GM19035 (cell line): ENCODE measurements at regions not wholly inside any gene's neighbourhood (a gene's known extent, or its start where the extent isn't known, plus 50 kb on each side); places are given as distances from the start of the nearest gene placed in this dataset.
"Not testable (repeated sequence)": the region's sequence is repeated elsewhere in the genome, so short reads cannot be mapped to it uniquely, and the experiment has no call there.

ENCODE experiments used
- ATAC-seq: cut with Tn5 transposase; IDR thresholded peaks from one replicate; pipeline ENCODE4 v1.9.1; 2021; ENCODE audit not compliant: unreplicated experiment

- ATAC-seq: no peak
Observed at GRCh38 chr13:86569119-86569518, 769.9 kb upstream of the SLITRK6 start.

- no peak for ATAC-seq
Observed at GRCh38 chr13:86569974-86570373, 770.8 kb upstream of the SLITRK6 start.

GRCh38 chr13:86572115-86572514 lies 772.9 kb upstream of the SLITRK6 start:
- ATAC-seq: no peak

- no peak for ATAC-seq
Observed at GRCh38 chr13:86579662-86580061, 780.4 kb upstream of the SLITRK6 start.

- no peak for ATAC-seq
Observed at GRCh38 chr13:86581706-86582105, 782.5 kb upstream of the SLITRK6 start.

- ATAC-seq: no peak
Observed at GRCh38 chr13:86584301-86584700, 785.1 kb upstream of the SLITRK6 start.

- ATAC-seq: no peak
Observed at GRCh38 chr13:86585835-86586234, 786.6 kb upstream of the SLITRK6 start.

- ATAC-seq: no peak
Observed at GRCh38 chr13:86591862-86592261, 792.6 kb upstream of the SLITRK6 start.

- ATAC-seq: no peak
Observed at GRCh38 chr13:86601351-86601750, 802.1 kb upstream of the SLITRK6 start.

- ATAC-seq: no peak
Observed at GRCh38 chr13:86606264-86606663, 807.0 kb upstream of the SLITRK6 start.

GRCh38 chr13:86608701-86609100 lies 809.5 kb upstream of the SLITRK6 start:
- ATAC-seq: no peak

GRCh38 chr13:86633346-86633745 lies 834.1 kb upstream of the SLITRK6 start:
- no peak for ATAC-seq

- not testable (repeated sequence) for ATAC-seq
Observed at GRCh38 chr13:86651171-86651570, 852.0 kb upstream of the SLITRK6 start.

GRCh38 chr13:86653009-86653408 lies 853.8 kb upstream of the SLITRK6 start:
- no peak for ATAC-seq

GRCh38 chr13:86655561-86655960 lies 856.3 kb upstream of the SLITRK6 start:
- ATAC-seq: no peak

- no peak for ATAC-seq
Observed at GRCh38 chr13:86660090-86660489, 860.9 kb upstream of the SLITRK6 start.

- no peak for ATAC-seq
Observed at GRCh38 chr13:86665842-86666241, 866.6 kb upstream of the SLITRK6 start.

- ATAC-seq: no peak
Observed at GRCh38 chr13:86673931-86674431, 874.8 kb upstream of the SLITRK6 start.

GRCh38 chr13:86681223-86681622 lies 882.0 kb upstream of the SLITRK6 start:
- no peak for ATAC-seq

GRCh38 chr13:86684402-86684801 lies 885.2 kb upstream of the SLITRK6 start:
- ATAC-seq: no peak

GRCh38 chr13:86689911-86690310 lies 890.7 kb upstream of the SLITRK6 start:
- ATAC-seq: no peak

GRCh38 chr13:86692291-86692690 lies 893.1 kb upstream of the SLITRK6 start:
- no peak for ATAC-seq

GRCh38 chr13:86710013-86710412 lies 910.8 kb upstream of the SLITRK6 start:
- no peak for ATAC-seq

GRCh38 chr13:86710896-86711295 lies 911.7 kb upstream of the SLITRK6 start:
- no peak for ATAC-seq
